Keratinocyte (primary cell): ENCODE measurements at regions not wholly inside any gene's neighbourhood (a gene's known extent, or its start where the extent isn't known, plus 50 kb on each side); places are given as distances from the start of the nearest gene placed in this dataset.

ENCODE experiments used
- DNase-seq: peaks from one replicate; pipeline ENCODE4 v3.0.0-alpha.2; 2011; ENCODE audit warnings: low read depth, missing footprints, low spot score
- FAIRE-seq: peaks from 2 replicates; lab custom pipeline; 2011; peaks lifted over from hg19 to GRCh38; lab: Jason Lieb, UNC
- H2AFZ ChIP-seq: 2 replicates; pipeline ENCODE4 v1.6.0; 2012; ENCODE audit warnings: low read length, control low read depth, inconsistent platforms; ENCODE audit not compliant: control insufficient read depth
- H3K27ac ChIP-seq: 2 replicates; pipeline ENCODE4 v1.5.1; 2011; ENCODE audit warnings: low read length; ENCODE audit not compliant: control insufficient read depth, insufficient read depth
- H3K27me3 ChIP-seq: 3 replicates; pipeline ENCODE4 v1.6.0; 2011; ENCODE audit warnings: low read length; ENCODE audit not compliant: control insufficient read depth, insufficient read depth; ENCODE audit errors: extremely low read depth
- H3K36me3 ChIP-seq, 2 experiments: 2 replicates in 1 of 2; 3 replicates in 1 of 2; pipeline ENCODE4 v1.5.1; 2011; ENCODE audit warnings: low read length in 2 of 2, mild to moderate bottlenecking in 1 of 2; ENCODE audit not compliant: control insufficient read depth in 2 of 2, insufficient read depth in 2 of 2; ENCODE audit errors: extremely low read depth in 1 of 2
- H3K4me1 ChIP-seq: 3 replicates; pipeline ENCODE4 v1.5.1; 2011; ENCODE audit warnings: low read length; ENCODE audit not compliant: control insufficient read depth, insufficient read depth; ENCODE audit errors: extremely low read depth
- H3K4me2 ChIP-seq: 3 replicates; pipeline ENCODE4 v1.6.0; 2011; ENCODE audit warnings: low read depth, low read length; ENCODE audit not compliant: control insufficient read depth, insufficient read depth; ENCODE audit errors: extremely low read depth
- H3K4me3 ChIP-seq, 3 experiments: fragments of 200-600 bp in 1 of 3; sonication (generic) in 1 of 3; 2 replicates in 2 of 3; 3 replicates in 1 of 3; pipeline ENCODE4 v1.5.1; 2011 to 2016; ENCODE audit warnings: low read length in 3 of 3, mild to moderate bottlenecking in 3 of 3, control low read depth in 2 of 3, inconsistent platforms in 1 of 3, low read depth in 1 of 3, mixed read lengths in 1 of 3, mixed run types in 1 of 3, moderate library complexity in 1 of 3; ENCODE audit not compliant: control insufficient read depth in 2 of 3, insufficient read depth in 2 of 3; ENCODE audit errors: extremely low read depth in 1 of 3
- H3K79me2 ChIP-seq: 2 replicates; pipeline ENCODE4 v1.6.0; 2012; ENCODE audit warnings: low read length; ENCODE audit not compliant: control insufficient read depth, insufficient read depth
- H3K9ac ChIP-seq: 3 replicates; pipeline ENCODE4 v1.6.0; 2011; ENCODE audit warnings: low read length; ENCODE audit not compliant: control insufficient read depth, insufficient read depth; ENCODE audit errors: extremely low read depth
- H3K9me1 ChIP-seq: 3 replicates; pipeline ENCODE4 v1.6.0; 2011; ENCODE audit warnings: low read length; ENCODE audit not compliant: control insufficient read depth, insufficient read depth; ENCODE audit errors: extremely low read depth
- H3K9me3 ChIP-seq: 2 replicates; pipeline ENCODE4 v1.5.1; 2012; ENCODE audit warnings: low read depth, low read length; ENCODE audit not compliant: control insufficient read depth
- H4K20me1 ChIP-seq: 3 replicates; pipeline ENCODE4 v1.6.0; 2011; ENCODE audit warnings: low read length; ENCODE audit not compliant: control insufficient read depth, insufficient read depth; ENCODE audit errors: extremely low read depth
- CTCF ChIP-seq, 3 experiments: IDR thresholded peaks in 1 of 3; conservative IDR thresholded peaks in 1 of 3; optimal IDR thresholded peaks in 1 of 3; 2 replicates in 2 of 3; 3 replicates in 1 of 3; pipeline versions ENCODE3 to v1.5.1; 2011; ENCODE audit warnings: low read length in 3 of 3, mild to moderate bottlenecking in 3 of 3, moderate library complexity in 2 of 3, control low read depth in 1 of 3, inconsistent platforms in 1 of 3; ENCODE audit not compliant: insufficient read depth in 2 of 3; ENCODE audit errors: extremely low read depth in 1 of 3
- EZH2 ChIP-seq: IDR thresholded peaks from one replicate; pipeline ENCODE4 v1.6.1; 2012; ENCODE audit warnings: inconsistent platforms, mild to moderate bottlenecking, low read length, moderate library complexity
- dilution Hi-C: fragments of 300-500 bp; cut with MboI; formaldehyde crosslinking; loops from one replicate; pipeline ENCODE4 v1.7.0; 2020; ENCODE audit warnings: low sequenced_read_pairs; ENCODE audit not compliant: extremely low pct_ligation_motif_present

- Histone ChIP-seq H3K4me3 (no peak overlapping the region), H3K27me3 (no peaks in the 10 kb centered on the region), H2AFZ (no peak overlapping the region), H3K36me3 (no peaks in the 10 kb centered on the region), H3K27ac (no peak overlapping the region), H4K20me1 (no peaks in the 10 kb centered on the region), H3K9ac (no peak overlapping the region), H3K4me1 (no peaks in the 10 kb centered on the region), H3K4me2 (no peak overlapping the region), H3K79me2 (no peaks in the 10 kb centered on the region), H3K9me3 (no peaks in the 10 kb centered on the region), H3K9me1 (no peaks in the 10 kb centered on the region)
- FAIRE-seq, result no peak
- dilution Hi-C loops, result no loop called here
- TF ChIP-seq CTCF (optimal IDR thresholded peaks at IDR 0.05 in 1 of 3, IDR thresholded peaks at IDR 0.05 in 1 of 3, conservative IDR thresholded peaks at IDR 0.05 in 1 of 3; ENCODE audit: extremely low read depth in 1 of 3, insufficient read depth in 2 of 3, low read length in 3 of 3), result no peak
- TF ChIP-seq EZH2, result no peak
- no peak for DNase-seq
Measured at GRCh38 chr1:80565406-80565805, 1235.3 kb upstream of the ADGRL2 start.

GRCh38 chr1:80542231-80542630 lies 1258.5 kb upstream of the ADGRL2 start:
- no peaks in the 10 kb centered on the region for H3K4me1 ChIP-seq
- TF ChIP-seq EZH2 (no peak), CTCF (optimal IDR thresholded peaks at IDR 0.05 in 1 of 3, IDR thresholded peaks at IDR 0.05 in 1 of 3, conservative IDR thresholded peaks at IDR 0.05 in 1 of 3; ENCODE audit: extremely low read depth in 1 of 3, insufficient read depth in 2 of 3, low read length in 3 of 3) (no peak)
- H3K4me2 ChIP-seq, result no peak overlapping the region
- no peaks in the 10 kb centered on the region for H3K36me3 ChIP-seq
- H3K27me3 ChIP-seq, result no peaks in the 10 kb centered on the region
- no peaks in the 10 kb centered on the region for H3K9me1 ChIP-seq
- H2AFZ ChIP-seq, result no peak overlapping the region
- no peak overlapping the region for H3K4me3 ChIP-seq
- dilution Hi-C loops, result no loop called here
- FAIRE-seq (no peak), DNase-seq (no peak)
- no peak overlapping the region for H3K9ac ChIP-seq
- no peaks in the 10 kb centered on the region for H3K79me2 ChIP-seq
- no peaks in the 10 kb centered on the region for H4K20me1 ChIP-seq
- H3K27ac ChIP-seq, result no peak overlapping the region
- H3K9me3 ChIP-seq, result no peaks in the 10 kb centered on the region
